WI38 (cell line): ENCODE measurements at regions not wholly inside any gene's neighbourhood (a gene's known extent, or its start where the extent isn't known, plus 50 kb on each side); places are given as distances from the start of the nearest gene placed in this dataset.

Experiments used
- H3K4me3 ChIP-seq: 2 replicates; pipeline ENCODE4 v1.5.1; 2011; ENCODE audit warnings: low read depth, mild to moderate bottlenecking, control low read depth, low read length
- CTCF ChIP-seq: IDR thresholded peaks from 2 replicates; pipeline ENCODE4 v1.5.1; 2012; ENCODE audit warnings: low read depth, mild to moderate bottlenecking, control low read depth, low read length

GRCh38 chr16:85401370-85401916, 211.7 kb upstream of the GSE1 start:
- no peak for TF ChIP-seq CTCF
- H3K4me3 ChIP-seq = no peak overlapping the region

- TF ChIP-seq CTCF = no peak
- no peak overlapping the region for H3K4me3 ChIP-seq
Observed at GRCh38 chr16:85401917-85402766, 211.0 kb upstream of the GSE1 start.

- H3K4me3 ChIP-seq = no peak overlapping the region
- TF ChIP-seq CTCF = no peak
Observed at GRCh38 chr16:85402910-85403692, 210.0 kb upstream of the GSE1 start.

GRCh38 chr16:85403693-85404092, 209.4 kb upstream of the GSE1 start:
- no peak for TF ChIP-seq CTCF
- H3K4me3 ChIP-seq = no peak overlapping the region

- H3K4me3 ChIP-seq = no peak overlapping the region
Observed at GRCh38 chr16:85412911-85413520, 200.1 kb upstream of the GSE1 start.

More at GRCh38 chr16:85412911-85413520, 200.1 kb upstream of the GSE1 start:
- no peak for TF ChIP-seq CTCF
